SK-N-SH (cell line): ENCODE measurements at regions not wholly inside any gene's neighbourhood (a gene's known extent, or its start where the extent isn't known, plus 50 kb on each side); places are given as distances from the start of the nearest gene placed in this dataset.

ENCODE experiments used
- CHD2 ChIP-seq: fragments of 150-350 bp; IDR thresholded peaks from 2 replicates; pipeline ENCODE4 v1.6.1; 2018; ENCODE audit warnings: low read length; ENCODE audit not compliant: partially characterized antibody
- ELF1 ChIP-seq: IDR thresholded peaks from 2 replicates; pipeline ENCODE4 v1.4.0; 2012
- EP300 ChIP-seq, 2 experiments: IDR thresholded peaks; 2 replicates each; pipeline versions ENCODE4 v1.4.0 to v1.6.1; 2012; ENCODE audit warnings: borderline replicate concordance in 1 of 2, low read depth in 1 of 2, low read length in 1 of 2
- EZH2phosphoT487 ChIP-seq: fragments of 200-600 bp; sonication (generic); IDR thresholded peaks from 2 replicates; pipeline ENCODE4 v1.6.1; 2017; ENCODE audit warnings: low read depth, mixed run types, mild to moderate bottlenecking, antibody characterized with exemption, moderate library complexity, borderline replicate concordance
- FOXM1 ChIP-seq: IDR thresholded peaks from 2 replicates; pipeline ENCODE4 v1.4.0; 2012; ENCODE audit warnings: low read depth, mild to moderate bottlenecking
- GABPA ChIP-seq: IDR thresholded peaks from 2 replicates; pipeline ENCODE4 v1.4.0; 2012; ENCODE audit warnings: low read depth, mild to moderate bottlenecking
- POLR2AphosphoS5 ChIP-seq: IDR thresholded peaks from 2 replicates; pipeline ENCODE4 v1.6.1; 2012; ENCODE audit warnings: low read depth, low read length
- RAD21 ChIP-seq: IDR thresholded peaks from 2 replicates; pipeline ENCODE4 v1.6.1; 2012; ENCODE audit warnings: mild to moderate bottlenecking, low read length
- RCOR1 ChIP-seq: fragments of 150-350 bp; IDR thresholded peaks from 2 replicates; pipeline ENCODE4 v1.6.1; 2017; ENCODE audit warnings: antibody characterized with exemption, low read length
- SMC3 ChIP-seq: IDR thresholded peaks from 2 replicates; pipeline ENCODE4 v1.6.1; 2012; ENCODE audit warnings: low read depth, low read length, improper control_type of control experiment
- TF ChIP-seq, protein P1 (sequence below): IDR thresholded peaks from 2 replicates; pipeline ENCODE4 v1.6.1; 2012; ENCODE audit warnings: mild to moderate bottlenecking, low read depth, low read length, moderate library complexity
- TF ChIP-seq, protein P2 (sequence below): fragments of 150-350 bp; IDR thresholded peaks from 2 replicates; pipeline ENCODE4 v1.6.1; 2017; ENCODE audit warnings: antibody characterized with exemption, low read length, low read depth, borderline replicate concordance
- TF ChIP-seq, protein P3 (sequence below): fragments of 200-600 bp; sonication (generic); IDR thresholded peaks from 2 replicates; pipeline ENCODE4 v1.6.1; 2017; ENCODE audit warnings: antibody characterized with exemption, mild to moderate bottlenecking, moderate library complexity
- TF ChIP-seq, protein P4 (sequence below): IDR thresholded peaks from 2 replicates; pipeline ENCODE4 v1.4.0; 2012; ENCODE audit warnings: low read depth

DNA sequence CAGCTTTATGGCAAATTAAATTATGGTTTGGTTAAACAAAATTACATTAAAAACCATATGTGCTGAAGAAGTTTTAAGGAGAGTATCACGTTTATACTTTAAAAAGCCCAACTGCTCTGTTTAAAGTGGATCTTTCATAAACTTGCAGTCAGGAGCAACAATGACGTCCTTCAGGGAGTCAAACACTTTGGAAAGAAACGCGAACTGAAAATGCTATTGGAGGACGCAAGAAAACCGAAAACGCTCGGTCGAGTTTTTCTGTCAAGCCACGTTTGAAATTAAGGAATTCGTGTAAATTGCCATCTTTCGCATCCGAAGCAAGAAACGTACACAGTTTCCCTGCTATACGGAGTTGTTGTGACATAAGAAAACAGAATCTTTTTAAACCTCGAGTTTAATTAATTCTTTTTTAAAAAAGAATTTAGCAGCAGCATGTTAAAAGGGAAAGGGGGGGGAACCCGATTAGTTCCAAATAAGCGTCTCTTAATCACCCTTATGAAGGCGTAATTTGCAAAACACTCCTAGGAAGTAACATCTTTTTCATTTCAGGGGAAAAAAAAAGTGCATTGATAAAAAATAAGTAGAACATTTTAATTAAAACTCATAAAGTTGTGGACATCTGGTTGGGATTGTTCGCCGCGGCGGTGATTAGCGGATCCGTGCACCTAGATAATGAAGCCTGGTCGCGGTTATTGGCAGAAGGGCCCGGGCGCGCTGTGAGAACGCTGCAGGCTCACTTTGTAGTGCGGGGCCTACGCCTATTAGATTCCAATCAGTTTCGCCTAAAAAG is 295.4 kb downstream of the TFAP2C start:
- TF ChIP-seq, protein P1, sequence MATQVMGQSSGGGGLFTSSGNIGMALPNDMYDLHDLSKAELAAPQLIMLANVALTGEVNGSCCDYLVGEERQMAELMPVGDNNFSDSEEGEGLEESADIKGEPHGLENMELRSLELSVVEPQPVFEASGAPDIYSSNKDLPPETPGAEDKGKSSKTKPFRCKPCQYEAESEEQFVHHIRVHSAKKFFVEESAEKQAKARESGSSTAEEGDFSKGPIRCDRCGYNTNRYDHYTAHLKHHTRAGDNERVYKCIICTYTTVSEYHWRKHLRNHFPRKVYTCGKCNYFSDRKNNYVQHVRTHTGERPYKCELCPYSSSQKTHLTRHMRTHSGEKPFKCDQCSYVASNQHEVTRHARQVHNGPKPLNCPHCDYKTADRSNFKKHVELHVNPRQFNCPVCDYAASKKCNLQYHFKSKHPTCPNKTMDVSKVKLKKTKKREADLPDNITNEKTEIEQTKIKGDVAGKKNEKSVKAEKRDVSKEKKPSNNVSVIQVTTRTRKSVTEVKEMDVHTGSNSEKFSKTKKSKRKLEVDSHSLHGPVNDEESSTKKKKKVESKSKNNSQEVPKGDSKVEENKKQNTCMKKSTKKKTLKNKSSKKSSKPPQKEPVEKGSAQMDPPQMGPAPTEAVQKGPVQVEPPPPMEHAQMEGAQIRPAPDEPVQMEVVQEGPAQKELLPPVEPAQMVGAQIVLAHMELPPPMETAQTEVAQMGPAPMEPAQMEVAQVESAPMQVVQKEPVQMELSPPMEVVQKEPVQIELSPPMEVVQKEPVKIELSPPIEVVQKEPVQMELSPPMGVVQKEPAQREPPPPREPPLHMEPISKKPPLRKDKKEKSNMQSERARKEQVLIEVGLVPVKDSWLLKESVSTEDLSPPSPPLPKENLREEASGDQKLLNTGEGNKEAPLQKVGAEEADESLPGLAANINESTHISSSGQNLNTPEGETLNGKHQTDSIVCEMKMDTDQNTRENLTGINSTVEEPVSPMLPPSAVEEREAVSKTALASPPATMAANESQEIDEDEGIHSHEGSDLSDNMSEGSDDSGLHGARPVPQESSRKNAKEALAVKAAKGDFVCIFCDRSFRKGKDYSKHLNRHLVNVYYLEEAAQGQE: no peak
- no peak for TF ChIP-seq POLR2AphosphoS5
- TF ChIP-seq, protein P2, sequence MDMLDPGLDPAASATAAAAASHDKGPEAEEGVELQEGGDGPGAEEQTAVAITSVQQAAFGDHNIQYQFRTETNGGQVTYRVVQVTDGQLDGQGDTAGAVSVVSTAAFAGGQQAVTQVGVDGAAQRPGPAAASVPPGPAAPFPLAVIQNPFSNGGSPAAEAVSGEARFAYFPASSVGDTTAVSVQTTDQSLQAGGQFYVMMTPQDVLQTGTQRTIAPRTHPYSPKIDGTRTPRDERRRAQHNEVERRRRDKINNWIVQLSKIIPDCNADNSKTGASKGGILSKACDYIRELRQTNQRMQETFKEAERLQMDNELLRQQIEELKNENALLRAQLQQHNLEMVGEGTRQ: no peak
- no peak for TF ChIP-seq ELF1
- TF ChIP-seq, protein P3, sequence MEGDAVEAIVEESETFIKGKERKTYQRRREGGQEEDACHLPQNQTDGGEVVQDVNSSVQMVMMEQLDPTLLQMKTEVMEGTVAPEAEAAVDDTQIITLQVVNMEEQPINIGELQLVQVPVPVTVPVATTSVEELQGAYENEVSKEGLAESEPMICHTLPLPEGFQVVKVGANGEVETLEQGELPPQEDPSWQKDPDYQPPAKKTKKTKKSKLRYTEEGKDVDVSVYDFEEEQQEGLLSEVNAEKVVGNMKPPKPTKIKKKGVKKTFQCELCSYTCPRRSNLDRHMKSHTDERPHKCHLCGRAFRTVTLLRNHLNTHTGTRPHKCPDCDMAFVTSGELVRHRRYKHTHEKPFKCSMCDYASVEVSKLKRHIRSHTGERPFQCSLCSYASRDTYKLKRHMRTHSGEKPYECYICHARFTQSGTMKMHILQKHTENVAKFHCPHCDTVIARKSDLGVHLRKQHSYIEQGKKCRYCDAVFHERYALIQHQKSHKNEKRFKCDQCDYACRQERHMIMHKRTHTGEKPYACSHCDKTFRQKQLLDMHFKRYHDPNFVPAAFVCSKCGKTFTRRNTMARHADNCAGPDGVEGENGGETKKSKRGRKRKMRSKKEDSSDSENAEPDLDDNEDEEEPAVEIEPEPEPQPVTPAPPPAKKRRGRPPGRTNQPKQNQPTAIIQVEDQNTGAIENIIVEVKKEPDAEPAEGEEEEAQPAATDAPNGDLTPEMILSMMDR: no peak
- no peak for TF ChIP-seq EZH2phosphoT487
- no peak for TF ChIP-seq FOXM1
- no peak for TF ChIP-seq EP300 (IDR thresholded peaks at IDR 0.05; ENCODE audit: borderline replicate concordance in 1 of 2, low read depth in 1 of 2, low read length in 1 of 2)
- TF ChIP-seq SMC3: no peak
- TF ChIP-seq RAD21: no peak
- TF ChIP-seq, protein P4, sequence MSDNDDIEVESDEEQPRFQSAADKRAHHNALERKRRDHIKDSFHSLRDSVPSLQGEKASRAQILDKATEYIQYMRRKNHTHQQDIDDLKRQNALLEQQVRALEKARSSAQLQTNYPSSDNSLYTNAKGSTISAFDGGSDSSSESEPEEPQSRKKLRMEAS: no peak
- no peak for TF ChIP-seq GABPA
- no peak for TF ChIP-seq RCOR1
- TF ChIP-seq CHD2: no peak
